NCI-H774 (cell line): ENCODE measurements at regions not wholly inside any gene's neighbourhood (a gene's known extent, or its start where the extent isn't known, plus 50 kb on each side); places are given as distances from the start of the nearest gene placed in this dataset.
"Not testable (repeated sequence)": the region's sequence is repeated elsewhere in the genome, so short reads cannot be mapped to it uniquely, and the experiment has no call there.

Experiments
- DNase-seq: peaks from one replicate; lab custom pipeline; 2025; lab: John Stamatoyannopoulos, UW

- no peak for DNase-seq
Observed at GRCh38 chr7:106376026-106376799, 91.4 kb upstream of the NAMPT start.

GRCh38 chr7:106375499-106375898 lies 90.7 kb upstream of the NAMPT start:
- DNase-seq: no peak

- no peak for DNase-seq
Observed at GRCh38 chr7:106374437-106374836, 89.7 kb upstream of the NAMPT start.

GRCh38 chr7:106372595-106373318 lies 88.0 kb upstream of the NAMPT start:
- no peak for DNase-seq

GRCh38 chr7:106372126-106372525 lies 87.3 kb upstream of the NAMPT start:
- DNase-seq: no peak

GRCh38 chr7:106371629-106372028 lies 86.8 kb upstream of the NAMPT start:
- no peak for DNase-seq

- no peak for DNase-seq
Observed at GRCh38 chr7:106370542-106370941, 85.8 kb upstream of the NAMPT start.

GRCh38 chr7:106369816-106370215 lies 85.0 kb upstream of the NAMPT start:
- DNase-seq: no peak

GRCh38 chr7:106369352-106369751 lies 84.6 kb upstream of the NAMPT start:
- DNase-seq: no peak

GRCh38 chr7:106367664-106368063 lies 82.9 kb upstream of the NAMPT start:
- no peak for DNase-seq

- DNase-seq: no peak
Observed at GRCh38 chr7:106367018-106367420, 82.2 kb upstream of the NAMPT start.

GRCh38 chr7:106365252-106366005 lies 80.6 kb upstream of the NAMPT start:
- DNase-seq: no peak

- not testable (repeated sequence) for DNase-seq
Observed at GRCh38 chr7:106362507-106362906, 77.7 kb upstream of the NAMPT start.

- no peak for DNase-seq
Observed at GRCh38 chr7:106358103-106358663, 73.4 kb upstream of the NAMPT start.

- DNase-seq: no peak
Observed at GRCh38 chr7:106357675-106358074, 72.9 kb upstream of the NAMPT start.

GRCh38 chr7:106354822-106355221 lies 70.0 kb upstream of the NAMPT start:
- no peak for DNase-seq

GRCh38 chr7:106353944-106354343 lies 69.2 kb upstream of the NAMPT start:
- no peak for DNase-seq

- DNase-seq: no peak
Observed at GRCh38 chr7:106348231-106348630, 63.4 kb upstream of the NAMPT start.

GRCh38 chr7:106347229-106347833 lies 62.5 kb upstream of the NAMPT start:
- DNase-seq: no peak

GRCh38 chr7:106346678-106347217 lies 62.0 kb upstream of the NAMPT start:
- DNase-seq: no peak

GRCh38 chr7:106346167-106346677 lies 61.4 kb upstream of the NAMPT start:
- DNase-seq: no peak
